HUES48 (cell line): ENCODE measurements at regions not wholly inside any gene's neighbourhood (a gene's known extent, or its start where the extent isn't known, plus 50 kb on each side); places are given as distances from the start of the nearest gene placed in this dataset.

Source experiments
- H3K27ac ChIP-seq: one replicate; pipeline ENCODE4 v1.7.0; 2013; ENCODE audit warnings: low read depth, low read length, inconsistent platforms
- H3K27me3 ChIP-seq: 2 replicates; pipeline ENCODE4 v1.6.1; 2013; ENCODE audit warnings: mild to moderate bottlenecking, low read length; ENCODE audit not compliant: control insufficient read depth, insufficient read depth
- H3K36me3 ChIP-seq: 2 replicates; pipeline ENCODE4 v1.6.1; 2013; ENCODE audit warnings: low read length; ENCODE audit not compliant: control insufficient read depth, insufficient read depth
- H3K4me1 ChIP-seq: 2 replicates; pipeline ENCODE4 v1.6.1; 2013; ENCODE audit warnings: mild to moderate bottlenecking, low read length; ENCODE audit not compliant: control insufficient read depth, insufficient read depth
- H3K4me3 ChIP-seq: 2 replicates; pipeline ENCODE4 v1.5.1; 2013; ENCODE audit warnings: mild to moderate bottlenecking, low read depth, low read length
- H3K9ac ChIP-seq: 2 replicates; pipeline ENCODE4 v1.6.1; 2013; ENCODE audit warnings: mild to moderate bottlenecking, low read depth, low read length, moderate library complexity
- H3K9me3 ChIP-seq: 2 replicates; pipeline ENCODE4 v1.6.1; 2013; ENCODE audit warnings: low read length; ENCODE audit not compliant: control insufficient read depth, insufficient read depth

DNA sequence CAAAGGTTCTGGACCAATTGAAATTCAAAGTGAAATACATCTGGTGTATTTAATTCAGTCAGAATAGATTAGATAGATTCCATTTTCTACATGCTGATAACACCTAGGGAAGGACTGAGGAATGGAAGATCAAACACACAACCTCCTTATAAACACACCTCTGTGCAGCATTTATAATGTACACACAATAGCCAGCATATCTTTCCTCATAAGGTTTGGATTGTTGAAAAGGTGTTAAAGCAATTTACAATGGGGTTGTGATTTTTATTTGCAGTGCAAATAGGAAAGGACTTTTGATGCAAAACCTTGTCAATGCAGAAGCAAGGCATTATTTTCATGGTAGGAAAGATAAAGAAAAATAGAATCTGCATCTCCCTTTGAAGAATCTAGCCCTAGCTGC, 448.9 kb upstream of the KCNMB2 start:
- Histone ChIP-seq H3K4me3 (no peak overlapping the region), H3K27me3 (no peaks in the 10 kb centered on the region), H3K9ac (no peak overlapping the region), H3K27ac (no peak overlapping the region), H3K4me1 (peaks cover 20% of the 10 kb centered on the region), H3K36me3 (no peaks in the 10 kb centered on the region), H3K9me3 (no peaks in the 10 kb centered on the region)

DNA sequence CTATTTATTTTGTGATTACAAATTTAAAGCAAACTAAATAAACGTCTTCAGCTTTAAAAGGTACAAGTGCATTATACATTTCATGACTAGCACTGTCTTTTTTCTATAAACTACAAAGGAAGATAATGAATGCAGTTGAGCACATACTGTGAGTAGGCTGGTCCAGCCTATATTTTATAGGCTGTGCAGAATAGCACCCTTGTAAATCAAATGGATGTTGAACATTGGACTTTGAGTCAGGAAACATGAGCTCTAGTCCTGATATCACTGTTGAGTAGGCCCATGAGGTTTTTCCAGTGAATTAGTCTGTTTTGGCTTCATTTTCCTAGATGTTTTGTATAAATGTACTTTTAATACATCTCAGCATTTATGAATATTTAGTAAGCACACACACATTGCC, 447.3 kb upstream of the KCNMB2 start:
- Histone ChIP-seq H3K27ac (no peak overlapping the region), H3K36me3 (no peaks in the 10 kb centered on the region), H3K9ac (no peak overlapping the region), H3K9me3 (no peaks in the 10 kb centered on the region), H3K27me3 (no peaks in the 10 kb centered on the region), H3K4me3 (no peak overlapping the region), H3K4me1 (peaks cover 19% of the 10 kb centered on the region)

DNA sequence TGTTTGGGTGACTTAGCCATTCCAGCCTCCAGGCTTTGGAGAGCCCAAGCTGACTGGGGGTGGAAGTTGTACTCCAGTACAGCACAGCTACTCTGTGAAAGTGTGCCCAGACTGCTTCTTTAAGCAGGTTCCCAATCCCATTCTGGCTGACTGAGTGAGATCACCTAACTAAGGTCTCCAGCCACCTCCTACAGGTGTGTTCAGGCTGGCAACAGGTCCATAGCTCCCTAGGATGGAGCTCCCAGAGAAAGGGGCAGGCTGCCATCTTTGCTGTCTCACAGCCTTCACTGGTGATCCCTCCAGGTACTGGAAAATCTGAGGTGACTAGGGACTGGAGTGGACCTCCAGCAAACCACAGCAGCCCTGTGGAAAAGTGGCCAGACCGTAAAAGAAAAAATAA, 445.3 kb upstream of the KCNMB2 start:
- H3K9me3 ChIP-seq, result no peaks in the 10 kb centered on the region
- H3K4me1 ChIP-seq, result 0 out of 2 replicates have a peak, but pooled peaks cover under 1% of the 10 kb centered on the region
- H3K27ac ChIP-seq, result no peak overlapping the region

DNA sequence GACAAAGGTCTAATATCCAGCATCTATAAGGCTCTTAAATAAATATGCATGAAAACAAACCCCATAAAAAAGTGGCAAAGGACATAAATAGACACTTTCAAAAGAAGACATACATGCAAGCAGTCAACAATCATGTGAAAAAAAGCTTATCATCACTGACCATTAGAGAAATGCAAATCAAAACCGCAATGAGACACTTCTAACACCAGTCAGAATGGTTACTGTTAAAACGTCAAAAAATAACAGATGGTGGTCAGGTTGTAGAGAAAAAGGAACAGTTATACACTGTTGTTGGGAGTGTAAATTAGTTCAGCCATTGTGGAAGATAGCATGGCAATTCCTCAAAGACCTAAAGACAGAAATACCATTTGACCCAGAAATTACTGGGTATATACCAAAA, 440.7 kb upstream of the KCNMB2 start:
- H3K36me3 ChIP-seq, result no peaks in the 10 kb centered on the region
- no peaks in the 10 kb centered on the region for H3K27me3 ChIP-seq
- peaks cover 7% of the 10 kb centered on the region for H3K4me1 ChIP-seq

More for the DNA sequence above, 445.3 kb upstream of the KCNMB2 start:
- Histone ChIP-seq H3K9ac (no peak overlapping the region), H3K4me3 (no peak overlapping the region), H3K27me3 (no peaks in the 10 kb centered on the region), H3K36me3 (no peaks in the 10 kb centered on the region)

DNA sequence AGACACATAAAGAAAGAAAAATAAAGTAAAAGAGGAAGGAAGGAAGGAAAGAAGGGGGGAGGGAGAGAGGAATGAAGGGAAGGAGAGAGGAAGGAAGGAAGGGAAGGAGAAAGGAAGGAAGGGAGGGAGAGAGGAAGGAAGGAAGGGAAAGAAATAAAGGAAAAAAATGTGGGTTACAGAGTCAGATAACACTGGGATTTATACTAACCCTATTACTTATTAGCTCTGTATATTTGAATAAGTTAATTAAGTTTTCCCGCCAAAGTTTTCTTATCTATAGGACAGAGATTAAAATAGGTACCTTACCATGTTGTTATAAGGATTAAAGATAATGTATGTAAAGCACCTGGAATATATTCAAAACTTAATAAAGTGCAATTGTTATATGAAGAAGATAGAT, 439.3 kb upstream of the KCNMB2 start:
- no peaks in the 10 kb centered on the region for H3K27me3 ChIP-seq
- no peak overlapping the region for H3K27ac ChIP-seq
- no peak overlapping the region for H3K9ac ChIP-seq
- no peaks in the 10 kb centered on the region for H3K36me3 ChIP-seq
- no peak overlapping the region for H3K4me3 ChIP-seq
- H3K4me1 ChIP-seq, result peaks cover 18% of the 10 kb centered on the region
- no peaks in the 10 kb centered on the region for H3K9me3 ChIP-seq

More for the DNA sequence above, 440.7 kb upstream of the KCNMB2 start:
- Histone ChIP-seq H3K4me3 (no peak overlapping the region), H3K9ac (no peak overlapping the region), H3K9me3 (no peaks in the 10 kb centered on the region), H3K27ac (no peak overlapping the region)

DNA sequence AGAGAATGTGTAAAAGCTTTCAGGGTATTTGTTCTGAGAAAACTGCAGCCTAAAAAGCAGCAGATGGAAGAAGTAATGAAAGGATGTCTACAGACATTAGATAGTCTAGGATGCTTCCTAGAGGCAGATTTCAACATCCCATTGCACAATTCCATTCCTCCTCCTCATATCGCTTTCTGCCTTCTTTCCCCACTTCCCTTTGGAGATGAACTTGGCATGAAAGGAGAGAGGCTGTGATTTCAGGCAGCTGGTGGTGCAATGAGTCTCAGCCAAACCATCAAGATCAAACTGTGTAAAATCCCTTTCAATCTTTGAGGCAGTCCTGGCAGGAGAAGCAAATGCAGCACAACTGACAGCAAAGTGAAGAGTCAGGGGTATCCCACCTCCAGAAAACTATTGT, 438.7 kb upstream of the KCNMB2 start:
- peaks cover 18% of the 10 kb centered on the region for H3K4me1 ChIP-seq
- no peaks in the 10 kb centered on the region for H3K27me3 ChIP-seq
- no peak overlapping the region for H3K4me3 ChIP-seq
- no peaks in the 10 kb centered on the region for H3K9me3 ChIP-seq
- H3K27ac ChIP-seq, result no peak overlapping the region
- no peak overlapping the region for H3K9ac ChIP-seq
- H3K36me3 ChIP-seq, result no peaks in the 10 kb centered on the region

DNA sequence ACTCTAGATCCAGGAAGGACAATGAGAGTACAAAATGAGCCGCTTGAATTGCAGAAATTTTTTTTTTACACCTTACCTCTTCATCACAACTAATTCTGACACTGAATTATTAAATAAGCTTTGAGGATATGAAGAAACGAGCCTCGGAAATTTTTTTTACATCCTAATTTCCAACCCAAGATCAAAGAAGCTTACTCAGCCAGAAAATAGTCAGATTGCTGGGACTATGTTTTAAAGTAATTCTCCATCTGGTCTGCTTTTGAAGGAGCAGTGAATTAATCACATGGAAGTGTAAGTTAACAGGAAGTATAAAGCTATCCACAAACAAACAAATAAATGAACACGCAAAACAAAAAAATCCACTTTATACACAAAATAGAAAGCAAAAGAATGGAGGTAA, 437.0 kb upstream of the KCNMB2 start:
- no peak overlapping the region for H3K9ac ChIP-seq
- H3K36me3 ChIP-seq, result no peaks in the 10 kb centered on the region
- H3K9me3 ChIP-seq, result no peaks in the 10 kb centered on the region
- no peaks in the 10 kb centered on the region for H3K27me3 ChIP-seq
- H3K4me3 ChIP-seq, result no peak overlapping the region
- peaks cover 18% of the 10 kb centered on the region for H3K4me1 ChIP-seq
- no peak overlapping the region for H3K27ac ChIP-seq

DNA sequence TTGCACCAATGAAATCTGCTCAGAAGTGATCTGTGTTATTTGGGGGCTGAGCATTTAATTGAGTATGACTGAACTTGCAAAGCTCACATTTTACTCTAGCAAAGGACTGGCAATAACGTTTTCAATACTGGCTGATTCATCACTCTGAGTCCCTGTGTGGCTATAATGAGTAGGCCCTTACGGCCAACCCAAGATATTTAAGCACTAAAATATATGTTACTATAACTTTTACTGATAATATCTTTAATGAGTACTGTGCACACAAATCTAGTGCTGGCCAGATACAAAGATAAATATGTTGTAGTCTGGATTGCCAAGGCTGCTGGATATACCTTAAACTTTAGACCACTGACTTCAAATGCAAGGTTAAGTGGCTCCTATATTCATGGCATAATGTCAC, 436.4 kb upstream of the KCNMB2 start:
- Histone ChIP-seq H3K9ac (no peak overlapping the region), H3K4me1 (peaks cover 18% of the 10 kb centered on the region), H3K36me3 (no peaks in the 10 kb centered on the region), H3K4me3 (no peak overlapping the region), H3K9me3 (no peaks in the 10 kb centered on the region), H3K27me3 (no peaks in the 10 kb centered on the region), H3K27ac (no peak overlapping the region)

DNA sequence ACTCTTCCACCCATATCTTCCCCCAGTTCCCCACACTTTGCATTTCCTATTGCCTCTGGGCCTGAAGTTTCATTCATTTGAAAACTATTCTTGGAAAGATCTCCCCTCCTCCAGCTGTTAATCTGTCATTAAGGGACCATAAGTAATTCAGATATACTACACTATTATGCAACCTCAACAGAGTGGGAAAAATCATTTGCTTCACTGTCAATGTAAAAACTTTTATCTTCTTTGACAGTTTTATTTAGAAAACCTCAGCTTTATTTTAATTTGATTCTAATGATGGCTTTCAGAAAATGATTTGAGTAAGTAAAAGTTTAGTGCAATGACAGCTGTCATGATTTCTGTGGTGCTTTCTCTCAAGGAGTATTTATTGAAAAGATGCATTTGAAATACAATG, 435.3 kb upstream of the KCNMB2 start:
- no peak overlapping the region for H3K9ac ChIP-seq
- H3K36me3 ChIP-seq, result no peaks in the 10 kb centered on the region
- H3K9me3 ChIP-seq, result no peaks in the 10 kb centered on the region
- peaks cover 18% of the 10 kb centered on the region for H3K4me1 ChIP-seq
- no peaks in the 10 kb centered on the region for H3K27me3 ChIP-seq
- no peak overlapping the region for H3K27ac ChIP-seq
- no peak overlapping the region for H3K4me3 ChIP-seq

DNA sequence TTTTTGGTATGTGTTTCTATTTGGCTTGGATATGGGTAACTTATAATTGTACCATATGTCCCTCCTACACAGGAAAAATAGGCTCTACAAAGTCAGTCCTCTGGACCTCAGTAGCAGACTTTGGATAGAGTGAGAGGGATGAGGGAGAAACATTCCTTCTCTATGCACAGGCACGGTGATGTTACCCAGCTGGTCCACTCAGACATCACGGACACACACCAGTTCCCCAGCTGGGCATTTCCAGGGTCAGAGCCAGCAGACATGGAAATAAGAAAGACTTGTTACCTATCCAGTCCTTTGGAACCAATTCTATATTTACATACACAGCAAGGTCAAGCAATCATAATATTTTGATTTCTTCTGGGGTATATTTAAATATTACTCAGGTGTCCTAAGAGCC, 433.1 kb upstream of the KCNMB2 start:
- Histone ChIP-seq H3K4me3 (no peak overlapping the region), H3K9ac (no peak overlapping the region), H3K9me3 (no peaks in the 10 kb centered on the region), H3K27ac (no peak overlapping the region), H3K4me1 (peaks cover 18% of the 10 kb centered on the region), H3K27me3 (no peaks in the 10 kb centered on the region), H3K36me3 (no peaks in the 10 kb centered on the region)

DNA sequence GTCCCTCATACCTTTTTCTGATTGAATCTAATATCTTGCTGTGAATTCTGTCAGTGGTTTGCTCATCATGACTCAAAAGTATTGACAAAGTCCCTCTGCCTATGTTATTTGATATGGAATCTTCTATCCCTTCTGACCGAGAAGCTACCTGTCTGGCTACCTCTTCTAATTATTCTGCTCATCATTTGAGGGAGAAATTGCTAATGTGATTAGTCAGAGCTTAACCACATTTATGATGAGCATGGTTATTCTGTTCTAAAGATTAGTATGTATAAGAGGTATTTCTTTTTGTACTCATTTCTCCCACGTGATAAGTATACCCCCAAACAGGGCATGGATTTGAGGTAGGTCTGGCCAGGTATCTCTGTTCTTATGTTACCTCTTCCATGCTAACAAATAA, 428.4 kb upstream of the KCNMB2 start:
- Histone ChIP-seq H3K27ac (no peak overlapping the region), H3K9me3 (no peaks in the 10 kb centered on the region), H3K4me1 (no peaks in the 10 kb centered on the region), H3K4me3 (no peak overlapping the region), H3K36me3 (no peaks in the 10 kb centered on the region), H3K9ac (no peak overlapping the region), H3K27me3 (no peaks in the 10 kb centered on the region)

DNA sequence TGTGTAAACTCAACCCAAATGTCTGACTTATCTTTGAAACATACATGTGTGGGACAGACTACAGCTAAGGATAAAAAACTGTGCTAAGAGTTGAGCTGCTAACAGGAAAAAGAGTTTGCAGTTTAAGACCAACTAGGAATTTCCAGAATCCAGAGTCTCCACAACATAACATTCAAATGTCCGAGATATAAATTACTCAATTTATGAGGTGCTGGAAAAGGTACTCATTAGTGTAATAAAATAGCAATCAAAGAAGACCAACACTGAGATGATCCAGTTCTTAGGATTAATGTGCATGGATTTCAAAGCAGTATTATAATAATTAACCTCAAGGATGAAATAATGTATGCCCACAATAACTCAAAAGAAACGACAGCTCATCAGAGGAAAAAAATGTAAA, 426.5 kb upstream of the KCNMB2 start:
- Histone ChIP-seq H3K4me1 (no peaks in the 10 kb centered on the region), H3K36me3 (no peaks in the 10 kb centered on the region), H3K4me3 (no peak overlapping the region), H3K9me3 (no peaks in the 10 kb centered on the region), H3K27ac (no peak overlapping the region), H3K9ac (no peak overlapping the region), H3K27me3 (no peaks in the 10 kb centered on the region)
